ENCODE measurements at regions not wholly inside any gene's neighbourhood (a gene's known extent, or its start where the extent isn't known, plus 50 kb on each side); places are given as distances from the start of the nearest gene placed in this dataset.
"Not testable (repeated sequence)": the region's sequence is repeated elsewhere in the genome, so short reads cannot be mapped to it uniquely, and the experiment has no call there.

DNA sequence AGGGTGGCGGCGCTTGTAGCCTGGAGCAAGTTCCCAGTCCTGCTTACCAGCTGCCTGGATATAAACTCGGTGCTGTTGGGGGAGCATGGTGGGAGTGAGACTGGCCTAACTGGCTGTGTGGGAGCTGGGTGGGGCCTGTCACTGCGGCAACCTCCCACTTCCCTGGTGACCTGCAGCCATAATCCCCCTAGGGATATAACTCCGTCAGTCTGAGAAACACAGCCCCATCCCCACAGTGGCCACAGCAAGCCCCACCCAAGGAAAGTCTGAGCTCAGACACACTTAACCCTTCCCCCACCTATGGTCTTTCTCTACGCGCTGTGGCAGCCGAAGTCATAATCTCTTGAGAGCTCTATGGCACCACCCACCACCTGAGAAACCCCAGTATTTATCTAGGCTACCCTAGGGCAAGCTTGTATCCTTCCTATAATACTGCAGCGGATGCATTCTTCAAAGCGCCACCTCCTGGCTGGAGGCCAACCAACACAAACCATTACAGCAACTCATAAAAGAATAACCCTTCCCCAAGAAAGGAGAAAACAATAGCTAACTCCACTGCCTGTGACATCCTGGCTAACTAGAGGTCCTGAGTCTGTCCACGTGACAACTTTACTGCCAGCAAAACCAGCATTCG is 57.4 kb downstream of the ZNF648 start:
- no peak for FAIRE-seq

DNA sequence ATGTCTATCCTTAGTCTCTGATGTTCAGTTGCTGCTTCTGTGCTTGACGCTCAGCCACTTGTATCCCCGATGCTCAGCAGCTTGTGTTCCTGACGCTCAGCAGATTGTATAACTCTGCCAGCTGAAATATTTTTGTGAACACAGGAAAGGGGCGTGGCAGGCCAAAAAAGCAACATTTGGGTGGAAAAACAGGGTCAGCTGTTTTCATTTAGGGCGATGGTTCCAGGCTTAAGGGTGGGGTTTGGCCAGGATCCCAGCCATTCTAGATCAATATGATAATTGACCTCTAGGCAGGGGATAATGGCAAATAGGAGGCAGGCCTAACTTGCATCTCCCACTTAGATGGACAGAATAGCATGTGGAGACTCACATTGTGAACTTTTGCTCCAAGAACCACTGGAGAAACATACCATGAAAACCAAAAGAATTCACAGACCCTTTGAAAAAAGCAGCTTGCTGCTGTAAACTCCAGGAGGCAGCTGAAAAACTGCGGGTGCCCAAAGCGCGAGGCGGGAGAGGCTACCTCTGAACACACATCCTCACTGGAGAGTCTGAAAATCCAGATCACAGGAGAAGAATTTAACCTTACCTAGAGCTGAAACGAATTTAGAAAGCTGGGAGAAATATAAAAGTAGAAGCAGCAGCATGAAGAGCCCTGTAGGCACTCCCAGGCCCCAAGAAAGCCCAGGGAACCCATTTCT is 58.3 kb downstream of the ZNF648 start:
- FAIRE-seq: no peak

DNA sequence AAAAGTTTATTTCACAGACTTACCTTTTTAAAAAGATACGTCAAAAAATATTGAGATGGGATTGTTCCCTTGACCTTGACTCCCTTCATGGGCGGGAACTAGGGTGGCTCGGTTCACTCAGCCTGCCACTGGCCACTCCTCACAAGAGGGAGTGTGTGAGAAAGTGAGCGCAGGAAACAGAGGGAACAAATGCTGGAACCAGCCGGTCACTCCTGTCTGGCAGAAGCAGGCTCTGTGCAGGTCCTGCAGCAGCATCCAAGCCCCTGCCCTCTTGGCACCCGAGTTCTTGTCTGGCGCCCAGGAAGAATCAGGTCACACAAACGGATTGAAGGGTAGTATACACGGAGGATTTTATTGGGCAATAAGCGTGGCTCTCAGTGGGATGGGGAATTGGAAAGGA is 58.9 kb downstream of the ZNF648 start:
- FAIRE-seq: no peak

DNA sequence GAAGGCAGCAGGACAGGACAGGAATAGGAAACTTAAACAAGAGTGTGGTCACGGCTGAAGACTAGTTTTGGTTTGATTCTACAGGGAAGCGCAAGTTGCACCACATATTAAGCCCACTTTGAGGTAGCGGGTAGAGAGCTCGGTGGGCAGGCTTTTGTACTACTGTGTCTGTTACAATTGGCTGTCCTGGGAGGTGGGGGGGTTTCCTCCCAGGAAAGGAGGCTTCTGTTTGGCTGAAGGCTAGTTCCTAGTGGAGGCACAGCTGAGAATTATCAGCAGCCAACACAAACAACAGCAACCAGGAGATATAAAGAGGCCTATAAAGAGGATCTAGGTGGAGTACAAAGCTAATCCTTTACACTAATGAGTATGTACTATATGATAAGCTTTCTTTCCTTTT is 62.7 kb downstream of the ZNF648 start:
- FAIRE-seq: no peak

DNA sequence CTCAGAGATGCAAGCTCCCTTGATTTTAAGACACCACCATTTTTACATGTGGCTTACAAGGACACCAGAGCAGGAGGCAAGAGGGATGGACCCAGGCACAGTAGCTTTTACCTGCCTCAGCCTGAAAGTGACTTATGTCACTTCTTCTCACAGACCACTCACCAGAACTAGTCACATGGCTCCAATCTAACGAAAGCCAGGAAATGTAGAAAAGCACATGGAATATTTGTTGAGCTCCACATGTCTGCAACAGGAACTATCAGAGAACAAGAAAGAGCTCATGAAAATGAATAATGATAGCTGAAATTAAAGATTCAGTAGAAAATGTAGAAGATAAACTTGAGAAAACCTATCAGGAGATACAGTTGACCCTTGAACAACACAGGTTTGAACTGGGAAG is 69.4 kb downstream of the ZNF648 start:
- FAIRE-seq: no peak

DNA sequence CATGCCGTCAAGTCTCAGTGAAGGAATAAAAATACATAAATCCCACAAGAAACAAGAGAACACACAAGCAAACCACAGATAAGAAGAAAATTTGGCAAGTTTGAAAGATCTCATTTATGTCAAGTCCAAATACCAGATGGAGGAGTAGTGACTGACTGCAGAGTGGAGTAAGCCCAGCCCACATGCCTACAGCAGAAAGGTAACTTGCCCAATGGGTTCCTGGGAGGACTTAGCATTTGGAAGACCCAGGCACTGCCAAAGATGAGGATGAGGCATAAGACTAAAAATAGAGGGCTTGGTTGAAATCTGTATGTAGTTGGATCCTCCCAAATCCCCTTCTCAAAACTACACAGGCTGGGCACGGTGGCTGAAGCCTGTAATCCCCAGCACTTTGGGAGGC is 70.8 kb downstream of the ZNF648 start:
- no peak for FAIRE-seq

DNA sequence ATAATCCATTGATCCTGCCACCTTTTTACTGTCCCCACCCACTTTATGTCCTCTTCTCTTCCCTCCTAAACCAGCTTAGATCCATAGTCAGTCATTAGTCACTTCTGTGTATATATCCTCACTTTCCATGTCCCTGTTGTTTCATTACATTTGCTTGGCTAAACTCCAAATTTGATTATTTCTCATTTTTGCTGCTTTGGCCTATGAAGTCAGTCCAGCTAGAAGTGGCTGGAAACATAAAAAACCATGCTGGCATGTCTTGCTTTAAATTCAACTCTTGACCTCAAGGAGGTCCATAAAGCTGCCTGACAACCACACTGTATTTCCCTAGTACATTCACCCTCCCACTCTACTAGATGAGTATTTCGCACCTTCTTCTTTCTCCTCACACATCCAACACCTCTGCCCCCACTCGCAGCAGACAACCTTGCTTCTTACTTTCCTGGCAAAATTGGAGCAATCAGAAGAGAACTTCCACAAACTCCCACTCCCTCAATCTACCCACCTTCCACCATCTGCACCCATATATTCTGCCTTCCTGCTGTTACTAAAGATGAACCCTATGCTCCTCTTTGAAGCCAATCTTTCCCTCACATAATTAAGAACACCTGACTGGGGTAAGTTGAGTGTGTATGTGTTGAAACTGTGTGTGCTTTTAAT is 72.1 kb downstream of the ZNF648 start:
- no peak for FAIRE-seq

DNA sequence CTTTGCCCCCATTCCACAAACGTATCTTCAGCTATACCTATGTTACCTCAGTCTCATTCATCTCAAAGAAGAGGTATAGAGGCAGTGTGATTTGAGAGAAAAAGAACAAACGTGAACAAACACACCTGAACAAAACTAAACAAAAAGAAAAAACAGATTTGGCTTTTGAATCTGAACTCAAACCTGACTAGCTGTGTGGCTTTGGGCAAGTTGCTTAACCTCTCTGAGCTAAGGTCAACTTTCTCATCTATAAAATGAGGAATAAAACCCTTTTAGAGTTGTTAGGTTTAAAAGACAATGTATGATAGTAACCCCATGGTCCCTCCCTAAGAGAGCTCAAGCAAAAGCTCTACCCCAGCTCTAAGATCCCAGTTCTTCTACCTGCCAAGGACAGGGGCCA is 73.5 kb downstream of the ZNF648 start:
- FAIRE-seq: no peak

DNA sequence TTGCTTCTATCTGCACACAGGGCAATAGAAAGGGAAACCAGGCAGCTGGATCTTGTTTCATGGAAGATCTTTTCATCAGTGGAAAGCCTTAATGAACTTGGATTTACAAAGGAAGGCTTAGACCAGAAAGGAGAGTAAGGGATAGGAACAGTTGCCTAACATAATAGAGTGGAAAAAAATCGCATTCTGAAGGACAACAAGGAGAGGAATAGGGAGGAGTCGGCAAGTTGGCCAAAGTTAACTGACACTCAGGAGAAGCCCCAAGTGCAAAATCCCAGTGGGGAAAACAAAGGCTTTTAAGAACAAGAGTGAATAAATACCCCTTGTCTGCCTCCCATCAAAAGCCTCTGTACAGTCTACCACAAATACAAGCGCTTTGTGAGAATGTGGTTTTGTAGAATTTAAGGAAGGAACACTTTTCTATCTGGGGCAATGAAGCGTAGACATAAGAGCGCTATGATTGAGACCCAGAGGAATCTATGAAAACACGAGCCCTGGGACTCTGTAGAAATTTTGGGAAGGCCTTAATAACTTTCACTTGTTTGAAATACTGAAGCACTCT is 74.1 kb downstream of the ZNF648 start:
- no peak for FAIRE-seq

DNA sequence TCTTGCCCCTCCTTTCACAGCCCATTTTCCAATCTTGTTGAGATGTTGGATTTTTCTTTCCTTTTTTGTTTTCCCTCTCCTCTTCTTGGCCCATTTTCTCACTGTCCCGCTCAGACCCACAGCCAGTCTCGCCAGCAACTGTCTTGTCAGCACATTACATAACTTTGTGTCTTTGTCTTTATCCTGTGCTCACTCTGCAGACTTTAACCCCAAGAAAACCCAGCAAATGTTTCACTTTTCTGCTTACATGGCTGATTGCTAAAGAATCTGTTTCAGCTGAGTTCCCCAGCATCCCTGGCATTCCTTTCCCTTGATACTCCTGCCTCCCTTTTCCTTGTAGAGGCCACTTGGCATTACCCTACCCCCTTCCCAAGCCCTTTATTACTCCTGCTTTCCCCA is 74.6 kb downstream of the ZNF648 start:
- no peak for FAIRE-seq

DNA sequence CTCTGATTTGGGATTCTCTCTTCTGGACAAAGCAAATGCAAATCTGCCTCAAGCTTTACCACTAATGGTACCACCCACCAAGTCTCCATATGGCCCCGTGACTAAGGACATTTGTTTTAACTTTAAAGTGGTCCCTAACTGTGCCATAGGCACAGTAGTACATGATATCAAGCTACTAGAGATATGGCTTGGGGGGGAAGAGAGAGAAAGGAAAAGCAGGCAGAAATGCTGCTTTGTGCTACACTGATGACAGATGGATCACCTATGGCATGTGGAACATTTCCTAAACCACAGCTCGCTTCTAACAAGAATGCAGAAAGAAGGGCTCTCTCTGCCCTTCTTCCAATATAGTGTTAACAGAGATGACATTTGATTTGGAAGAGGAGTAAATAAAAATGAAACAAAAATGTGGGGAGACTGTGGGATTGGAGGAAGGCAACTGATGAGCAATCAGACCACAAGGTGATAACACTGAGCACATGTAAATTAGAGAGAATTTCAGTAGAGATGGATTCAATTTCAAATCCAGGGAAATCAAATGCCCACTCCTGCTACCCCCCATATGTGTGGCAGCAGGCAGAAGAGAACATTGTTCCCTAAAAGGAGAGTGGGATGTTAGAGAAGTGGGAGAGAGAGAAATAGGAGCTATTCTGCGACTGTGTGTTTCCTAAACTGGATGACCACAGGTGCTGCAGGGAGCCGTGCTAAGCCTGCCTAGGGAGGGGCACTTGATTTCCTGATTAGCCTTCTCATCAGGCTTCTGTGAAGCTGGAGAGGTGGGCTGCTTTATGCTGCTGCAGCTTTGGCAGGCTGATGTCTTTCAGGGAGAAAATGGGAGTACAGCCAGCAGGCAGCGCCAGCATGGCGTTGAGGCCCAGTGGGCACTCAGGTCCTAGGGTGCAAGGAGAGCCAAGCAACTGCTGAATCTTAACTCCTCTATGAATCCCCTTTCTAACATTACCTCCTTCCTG is 75.3 kb downstream of the ZNF648 start:
- FAIRE-seq: no peak

DNA sequence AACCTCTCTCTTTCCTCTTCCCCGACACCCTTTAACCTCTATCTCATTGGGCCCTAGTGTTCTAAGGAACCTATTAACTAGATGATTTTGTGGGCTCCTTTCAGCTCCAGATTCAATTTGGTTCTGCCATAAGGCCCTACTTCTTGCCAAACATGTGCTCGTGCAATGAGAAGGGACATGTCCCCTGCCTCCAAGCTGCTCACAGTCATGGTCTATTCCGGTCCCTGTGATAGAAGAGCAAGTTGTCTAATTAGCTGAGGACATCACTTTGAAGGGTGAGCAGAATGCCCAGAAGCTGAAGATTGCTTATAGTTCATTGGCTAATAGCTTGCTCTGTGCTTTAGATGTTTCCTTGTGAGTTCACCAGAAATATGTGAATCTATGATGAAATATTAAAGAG is 76.2 kb downstream of the ZNF648 start:
- FAIRE-seq: no peak

DNA sequence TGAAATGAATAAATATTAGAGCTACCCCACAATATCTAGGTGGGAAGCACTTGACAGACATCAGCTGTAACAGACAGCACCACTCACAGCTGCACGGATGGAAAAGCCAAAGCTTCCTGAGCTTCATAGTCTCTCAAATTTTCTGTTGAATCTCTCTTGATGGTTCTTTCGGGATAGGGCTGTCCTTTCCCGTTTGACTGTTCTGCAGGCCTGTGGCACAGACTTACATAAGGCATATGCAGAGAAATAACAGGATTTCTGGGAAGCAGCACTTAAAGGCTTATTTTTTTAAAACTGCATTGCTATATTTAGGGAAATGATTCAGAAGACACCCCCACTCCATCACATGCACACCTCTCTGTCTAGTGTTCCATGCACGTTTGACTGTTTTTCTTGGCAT is 77.5 kb downstream of the ZNF648 start:
- FAIRE-seq: no peak

DNA sequence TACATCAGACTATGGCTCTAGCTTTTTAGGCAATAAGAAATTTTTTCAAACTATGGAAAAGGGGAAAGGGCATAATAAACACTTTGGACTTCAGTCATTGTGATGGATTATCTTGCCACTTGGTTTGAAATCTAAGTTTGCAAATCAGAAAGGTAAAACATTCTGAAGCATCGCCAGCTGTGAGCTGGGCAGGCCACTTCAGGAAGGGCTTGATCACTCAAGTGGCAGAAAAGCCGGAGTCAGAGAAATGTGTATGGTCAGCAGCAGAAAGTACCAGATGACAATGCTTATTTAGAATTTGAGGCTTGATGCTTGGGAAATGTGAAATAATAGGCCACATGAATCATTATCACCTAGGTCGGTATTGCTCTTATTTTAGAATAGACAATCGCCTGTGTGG is 79.7 kb downstream of the ZNF648 start:
- FAIRE-seq: no peak

DNA sequence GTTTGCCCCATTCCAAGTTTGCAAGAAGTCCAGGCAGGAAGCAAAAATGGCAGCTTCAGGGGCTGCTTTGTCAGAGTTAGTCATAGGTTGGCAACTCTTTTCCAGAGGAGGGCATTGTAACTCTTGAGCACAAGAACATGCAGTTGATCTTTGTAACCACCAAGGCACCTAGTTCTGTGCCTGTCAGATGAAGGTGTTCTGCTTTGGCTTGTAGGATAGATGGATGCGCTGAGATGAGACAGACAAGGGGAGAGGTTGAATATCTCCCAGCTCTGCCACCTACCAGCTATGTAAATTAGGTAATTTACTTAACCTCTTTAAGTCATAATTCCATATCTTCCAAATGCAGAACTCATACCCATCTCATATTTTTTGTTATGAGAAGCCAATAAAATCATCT is 89.3 kb downstream of the ZNF648 start:
- no peak for FAIRE-seq

DNA sequence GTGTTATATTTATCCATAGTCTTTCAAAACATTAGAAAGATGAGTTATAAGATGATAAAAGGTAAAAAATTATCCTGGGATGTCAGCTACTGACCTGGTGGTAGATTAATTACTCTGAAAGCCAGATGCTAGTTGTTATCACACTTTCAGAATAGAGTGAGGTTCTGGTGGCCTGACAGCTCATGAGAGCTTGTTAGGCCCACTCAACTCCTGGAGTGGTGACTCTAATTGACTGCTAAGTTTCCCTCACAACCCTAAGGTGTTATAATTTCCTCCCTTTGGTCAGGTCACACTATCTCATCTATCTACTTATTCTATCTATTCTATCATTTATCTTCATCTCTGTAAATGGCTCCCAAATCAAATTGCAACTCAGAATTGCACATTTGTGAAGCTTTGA is 90.1 kb downstream of the ZNF648 start:
- no peak for FAIRE-seq

DNA sequence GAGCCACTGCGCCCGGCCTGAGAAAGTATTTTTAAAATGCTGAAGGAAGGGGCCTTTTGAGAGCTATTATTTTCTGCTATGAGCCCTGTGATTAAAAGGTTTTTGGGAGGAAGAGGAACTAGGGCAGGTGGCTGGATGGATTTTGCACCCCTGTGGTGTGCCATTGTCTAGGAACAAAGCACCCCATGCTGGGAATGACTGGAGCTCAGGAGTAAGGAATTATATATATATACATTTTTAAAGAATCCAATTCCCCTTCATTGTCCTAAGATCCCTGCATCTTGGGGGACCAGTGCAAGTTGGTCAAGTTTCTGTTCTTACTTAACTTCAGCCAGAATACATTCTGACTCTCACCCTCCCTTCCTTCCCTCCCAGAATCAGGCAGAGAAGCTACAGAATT is 91.6 kb downstream of the ZNF648 start:
- FAIRE-seq: no peak

DNA sequence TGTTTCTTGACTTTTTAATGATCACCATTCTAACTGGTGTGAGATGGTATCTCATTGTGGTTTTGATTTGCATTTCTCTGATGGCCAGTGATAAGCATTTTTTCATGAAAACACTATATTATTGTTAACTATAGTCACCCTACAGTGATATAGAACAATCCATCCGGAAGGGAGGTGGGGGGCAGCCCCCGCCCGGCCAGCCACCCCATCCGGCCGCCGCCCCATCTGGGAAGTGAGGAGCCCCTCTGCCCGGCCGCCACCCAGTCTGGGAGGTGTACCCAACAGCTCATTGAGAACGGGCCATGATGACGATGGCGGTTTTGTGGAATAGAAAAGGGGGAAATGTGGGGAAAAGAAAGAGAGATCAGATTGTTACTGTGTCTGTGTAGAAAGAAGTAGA is 106.8 kb downstream of the ZNF648 start:
- FAIRE-seq: not testable (repeated sequence)

DNA sequence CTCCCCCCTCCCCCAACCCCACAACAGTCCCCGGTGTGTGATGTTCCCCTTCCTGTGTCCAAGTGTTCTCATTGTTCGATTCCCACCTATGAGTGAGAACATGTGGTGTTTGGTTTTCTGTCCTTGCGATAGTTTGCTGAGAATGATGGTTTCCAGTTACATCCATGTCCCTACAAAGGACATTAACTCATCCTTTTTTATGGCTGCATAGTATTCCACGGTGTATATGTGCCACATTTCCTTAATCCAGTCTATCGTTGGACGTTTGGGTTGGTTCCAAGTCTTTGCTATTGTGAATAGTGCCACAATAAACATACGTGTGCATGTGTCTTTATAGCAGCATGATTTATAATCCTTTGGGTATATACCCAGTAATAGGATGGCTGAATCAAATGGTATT is 107.3 kb downstream of the ZNF648 start:
- not testable (repeated sequence) for FAIRE-seq

DNA sequence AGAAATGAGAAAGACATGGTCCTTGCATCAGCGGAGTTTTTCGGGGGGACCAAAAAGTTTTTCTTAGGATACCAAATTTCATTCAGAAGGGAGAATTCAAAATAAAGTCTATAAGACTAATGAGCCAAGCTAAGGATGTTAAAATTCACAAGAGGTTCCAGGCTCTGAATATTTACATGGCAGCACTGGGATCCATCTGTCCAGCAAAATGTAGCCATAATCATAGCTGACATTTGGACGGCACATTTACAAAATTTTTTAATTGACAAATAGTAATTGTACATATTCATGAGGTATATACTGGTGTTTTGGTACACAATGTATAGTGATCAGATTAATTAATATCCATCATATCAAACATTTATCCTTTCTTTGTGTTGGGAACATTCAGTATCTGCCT is 107.9 kb downstream of the ZNF648 start:
- FAIRE-seq: no peak

DNA sequence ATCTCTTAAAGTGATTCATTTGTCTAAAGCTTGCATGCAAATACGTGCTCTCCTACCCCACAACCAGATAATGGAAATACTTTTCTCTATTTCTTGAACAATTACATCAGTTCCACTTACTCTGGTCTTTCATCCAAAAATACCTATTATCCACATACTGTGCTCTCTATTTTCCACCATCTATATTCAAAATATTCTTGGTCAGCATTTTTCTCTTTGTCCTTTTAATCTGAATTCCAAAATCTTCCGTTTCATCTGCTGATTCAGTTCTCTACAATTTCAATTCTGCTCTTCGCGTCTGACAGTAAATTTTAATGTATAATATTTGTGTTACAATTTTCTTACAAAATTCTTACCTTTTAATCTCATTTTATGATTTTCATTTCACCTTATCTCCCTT is 110.3 kb downstream of the ZNF648 start:
- FAIRE-seq: no peak

DNA sequence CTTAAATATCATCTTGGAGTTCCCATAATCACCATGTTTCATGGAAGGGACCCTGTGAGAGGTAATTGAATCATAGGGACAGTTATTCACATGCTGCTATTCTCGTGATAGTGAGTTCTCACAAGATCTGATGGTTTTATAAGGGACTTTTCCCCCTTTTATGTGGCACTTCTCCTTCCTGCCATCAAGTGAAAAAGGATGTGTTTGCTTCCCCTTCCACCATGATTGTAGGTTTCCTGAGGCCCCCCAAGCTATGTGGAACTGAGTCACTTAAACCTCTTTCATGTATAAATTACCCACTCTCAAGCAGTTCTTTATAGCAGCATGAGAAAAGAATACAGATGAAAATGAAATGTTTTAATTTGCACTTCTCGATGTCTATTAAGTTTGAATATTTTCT is 112.0 kb downstream of the ZNF648 start:
- FAIRE-seq: no peak

DNA sequence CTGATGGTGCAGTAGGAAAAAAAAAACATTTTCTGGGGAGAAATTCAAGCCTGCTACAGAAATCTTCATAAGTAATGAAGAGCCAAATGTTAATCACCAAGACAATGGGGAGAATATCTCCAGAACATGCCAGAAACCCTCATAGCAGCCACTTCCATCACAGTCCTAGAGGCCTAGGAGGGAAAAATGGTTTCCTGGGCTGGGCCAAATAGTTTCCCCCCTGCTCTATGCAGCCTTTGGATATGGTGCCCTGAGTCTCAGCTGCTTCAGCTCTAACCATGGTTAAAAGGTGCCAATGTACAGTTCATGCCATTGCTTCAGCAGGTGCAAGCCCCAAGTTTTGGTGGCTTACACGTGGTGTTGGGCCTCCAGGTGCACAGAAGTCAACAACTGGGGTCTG is 113.1 kb downstream of the ZNF648 start:
- no peak for FAIRE-seq

Measured in TTC549 (cell line).